ENCODE measurements at regions not wholly inside any gene's neighbourhood (a gene's known extent, or its start where the extent isn't known, plus 50 kb on each side); places are given as distances from the start of the nearest gene placed in this dataset.

DNA sequence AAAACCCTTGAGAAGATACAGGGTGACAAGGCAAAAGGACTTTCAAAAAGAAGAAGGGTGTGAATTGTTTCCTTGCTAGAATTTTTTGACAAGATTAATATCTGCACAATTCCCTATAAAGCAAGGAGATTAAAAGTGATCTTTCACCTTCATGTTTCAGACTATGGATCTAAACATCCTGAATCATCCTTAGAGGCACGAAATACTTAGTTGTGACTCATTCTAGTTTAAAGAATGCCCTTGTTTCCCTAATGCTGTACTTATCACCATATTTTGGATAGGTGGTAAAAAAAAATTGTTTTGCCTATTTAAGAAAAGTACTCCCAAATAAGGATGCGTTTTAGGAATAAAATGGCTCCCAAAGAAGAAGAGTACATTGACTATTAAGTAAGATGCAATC lies 415.1 kb downstream of the LRRIQ3 start:
- no peak for DNase-seq
- Histone ChIP-seq H3K4me1 (ENCODE audit: low read length) (no peaks in the 10 kb centered on the region), H3K4me3 (ENCODE audit: low read length) (no peak overlapping the region), H3K9ac (ENCODE audit: low read length) (no peak overlapping the region), H3K9me2 (replicated peaks; ENCODE audit: insufficient read depth, low read length) (no peaks in the 10 kb centered on the region), H3K36me3 (replicated peaks; ENCODE audit: insufficient read depth, low read length) (no peaks in the 10 kb centered on the region), H4K20me1 (ENCODE audit: insufficient read depth, low read length) (no peaks in the 10 kb centered on the region), H3K27me3 (replicated peaks; ENCODE audit: insufficient read depth, low read length) (no peaks in the 10 kb centered on the region), H3K27ac (ENCODE audit: low read length) (no peak overlapping the region), H3K4me2 (ENCODE audit: low read depth, low read length) (no peak overlapping the region), H3F3A (ENCODE audit: insufficient read depth, low read length) (no peaks in the 10 kb centered on the region), H2AFZ (ENCODE audit: low read length) (no peak overlapping the region), H3K9me3 (replicated peaks; ENCODE audit: insufficient read depth, low read length) (no peaks in the 10 kb centered on the region), H3K79me2 (ENCODE audit: low read length) (no peaks in the 10 kb centered on the region)
- TF ChIP-seq, protein P1, sequence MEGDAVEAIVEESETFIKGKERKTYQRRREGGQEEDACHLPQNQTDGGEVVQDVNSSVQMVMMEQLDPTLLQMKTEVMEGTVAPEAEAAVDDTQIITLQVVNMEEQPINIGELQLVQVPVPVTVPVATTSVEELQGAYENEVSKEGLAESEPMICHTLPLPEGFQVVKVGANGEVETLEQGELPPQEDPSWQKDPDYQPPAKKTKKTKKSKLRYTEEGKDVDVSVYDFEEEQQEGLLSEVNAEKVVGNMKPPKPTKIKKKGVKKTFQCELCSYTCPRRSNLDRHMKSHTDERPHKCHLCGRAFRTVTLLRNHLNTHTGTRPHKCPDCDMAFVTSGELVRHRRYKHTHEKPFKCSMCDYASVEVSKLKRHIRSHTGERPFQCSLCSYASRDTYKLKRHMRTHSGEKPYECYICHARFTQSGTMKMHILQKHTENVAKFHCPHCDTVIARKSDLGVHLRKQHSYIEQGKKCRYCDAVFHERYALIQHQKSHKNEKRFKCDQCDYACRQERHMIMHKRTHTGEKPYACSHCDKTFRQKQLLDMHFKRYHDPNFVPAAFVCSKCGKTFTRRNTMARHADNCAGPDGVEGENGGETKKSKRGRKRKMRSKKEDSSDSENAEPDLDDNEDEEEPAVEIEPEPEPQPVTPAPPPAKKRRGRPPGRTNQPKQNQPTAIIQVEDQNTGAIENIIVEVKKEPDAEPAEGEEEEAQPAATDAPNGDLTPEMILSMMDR (IDR thresholded peaks at IDR 0.05; ENCODE audit: low read length) = no peak
- TF ChIP-seq EZH2 (optimal IDR thresholded peaks at IDR 0.05; ENCODE audit: low read depth, low read length) (no peak), EZH2phosphoT487 (IDR thresholded peaks at IDR 0.05; ENCODE audit: low read length) (no peak)

DNA sequence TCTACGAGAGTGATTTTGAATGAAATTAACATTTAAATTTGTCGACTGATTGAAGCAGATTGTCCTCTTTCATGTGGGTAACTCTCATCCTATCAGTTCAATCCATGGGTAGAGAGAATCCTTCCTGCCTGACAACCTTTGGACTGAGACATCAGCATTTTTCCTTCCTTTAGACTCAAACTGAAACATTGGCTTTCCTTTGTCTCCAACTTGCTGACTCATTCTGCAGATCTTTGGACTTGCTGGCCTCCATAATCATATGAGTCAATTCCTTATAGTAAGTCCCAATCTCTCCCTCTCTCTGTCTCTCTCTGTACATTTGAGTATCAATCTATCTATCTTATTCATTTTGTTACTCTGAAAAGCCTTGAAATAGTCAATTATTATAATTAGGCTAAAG lies 416.7 kb downstream of the LRRIQ3 start:
- H3K4me3 ChIP-seq (ENCODE audit: low read length) = no peak overlapping the region
- H3K36me3 ChIP-seq (replicated peaks; ENCODE audit: insufficient read depth, low read length) = no peaks in the 10 kb centered on the region
- H3K9me2 ChIP-seq (replicated peaks; ENCODE audit: insufficient read depth, low read length) = no peaks in the 10 kb centered on the region
- TF ChIP-seq, protein P1 (IDR thresholded peaks at IDR 0.05; ENCODE audit: low read length) = no peak
- no peak for TF ChIP-seq EZH2phosphoT487 (IDR thresholded peaks at IDR 0.05; ENCODE audit: low read length)
- no peak for TF ChIP-seq EZH2 (optimal IDR thresholded peaks at IDR 0.05; ENCODE audit: low read depth, low read length)
- H3K4me2 ChIP-seq (ENCODE audit: low read depth, low read length) = no peak overlapping the region
- H3K4me1 ChIP-seq (ENCODE audit: low read length) = no peaks in the 10 kb centered on the region
- no peaks in the 10 kb centered on the region for H3K79me2 ChIP-seq (ENCODE audit: low read length)
- H3K27ac ChIP-seq (ENCODE audit: low read length) = no peak overlapping the region
- H3K9ac ChIP-seq (ENCODE audit: low read length) = no peak overlapping the region
- H4K20me1 ChIP-seq (ENCODE audit: insufficient read depth, low read length) = no peaks in the 10 kb centered on the region
- no peaks in the 10 kb centered on the region for H3K9me3 ChIP-seq (replicated peaks; ENCODE audit: insufficient read depth, low read length)
- no peaks in the 10 kb centered on the region for H3K27me3 ChIP-seq (replicated peaks; ENCODE audit: insufficient read depth, low read length)
- DNase-seq = no peak
- H3F3A ChIP-seq (ENCODE audit: insufficient read depth, low read length) = no peaks in the 10 kb centered on the region
- no peak overlapping the region for H2AFZ ChIP-seq (ENCODE audit: low read length)

DNA sequence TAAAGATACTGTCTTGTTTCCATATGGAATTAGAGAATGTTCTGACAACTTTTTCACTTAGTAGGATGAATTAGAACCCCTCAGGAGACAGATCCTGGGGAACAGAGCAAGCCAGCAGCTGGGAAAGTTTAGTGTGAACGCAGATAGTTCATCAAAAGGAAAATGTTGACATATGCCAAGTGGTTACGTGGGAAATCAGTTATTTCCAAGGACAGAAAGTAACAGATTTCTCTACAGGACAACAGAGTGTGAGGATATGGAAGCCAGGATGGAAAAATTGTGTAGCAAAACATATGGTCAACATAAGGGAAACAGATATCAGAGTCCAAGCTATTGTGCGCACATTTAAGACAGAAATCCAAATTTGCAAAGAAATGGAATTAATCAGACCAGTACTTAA lies 419.5 kb downstream of the LRRIQ3 start:
- no peak for DNase-seq
- Histone ChIP-seq H3K4me2 (ENCODE audit: low read depth, low read length) (no peak overlapping the region), H3K9me3 (replicated peaks; ENCODE audit: insufficient read depth, low read length) (no peaks in the 10 kb centered on the region), H3K4me3 (ENCODE audit: low read length) (no peak overlapping the region), H3K36me3 (replicated peaks; ENCODE audit: insufficient read depth, low read length) (no peaks in the 10 kb centered on the region), H2AFZ (ENCODE audit: low read length) (no peak overlapping the region), H3K79me2 (ENCODE audit: low read length) (no peaks in the 10 kb centered on the region), H3K27me3 (replicated peaks; ENCODE audit: insufficient read depth, low read length) (no peaks in the 10 kb centered on the region), H3K9me2 (replicated peaks; ENCODE audit: insufficient read depth, low read length) (no peaks in the 10 kb centered on the region), H3K9ac (ENCODE audit: low read length) (no peak overlapping the region), H4K20me1 (ENCODE audit: insufficient read depth, low read length) (no peaks in the 10 kb centered on the region), H3K27ac (ENCODE audit: low read length) (no peak overlapping the region), H3F3A (ENCODE audit: insufficient read depth, low read length) (no peaks in the 10 kb centered on the region), H3K4me1 (ENCODE audit: low read length) (no peaks in the 10 kb centered on the region)
- TF ChIP-seq EZH2phosphoT487 (IDR thresholded peaks at IDR 0.05; ENCODE audit: low read length) = no peak
- TF ChIP-seq, protein P1 (IDR thresholded peaks at IDR 0.05; ENCODE audit: low read length) = no peak
- no peak for TF ChIP-seq EZH2 (optimal IDR thresholded peaks at IDR 0.05; ENCODE audit: low read depth, low read length)
